ENCODE measurements at regions not wholly inside any gene's neighbourhood (a gene's known extent, or its start where the extent isn't known, plus 50 kb on each side); places are given as distances from the start of the nearest gene placed in this dataset.

DNA sequence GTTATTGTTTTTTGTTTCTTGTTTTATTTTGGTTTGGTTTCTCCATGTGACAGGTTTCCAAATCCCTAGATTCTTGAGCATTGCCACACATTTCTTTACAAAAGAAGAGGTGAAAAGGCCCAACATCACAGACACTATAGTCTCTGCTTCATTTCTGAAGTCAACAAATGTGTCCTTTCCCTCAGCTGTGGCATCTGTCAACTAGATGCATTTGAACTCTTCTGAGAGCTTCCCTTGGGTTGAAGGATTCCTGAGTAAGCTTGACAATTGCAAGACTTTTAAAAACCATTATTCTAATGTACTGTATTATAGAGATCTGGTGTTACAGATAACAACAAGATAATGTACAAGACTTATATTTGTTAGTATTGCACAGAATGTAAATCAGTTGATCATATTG lies 703.3 kb upstream of the PKDCC start:
- H3K4me3 ChIP-seq (replicated peaks in 1 of 3): no peak overlapping the region
- H3K9me3 ChIP-seq: no peaks in the 10 kb centered on the region
- no peaks in the 10 kb centered on the region for H3K36me3 ChIP-seq
- H3K27me3 ChIP-seq: no peaks in the 10 kb centered on the region
- H3K4me1 ChIP-seq: no peaks in the 10 kb centered on the region
- no peak for TF ChIP-seq POLR2A (IDR thresholded peaks at IDR 0.05)
- TF ChIP-seq, protein P1, sequence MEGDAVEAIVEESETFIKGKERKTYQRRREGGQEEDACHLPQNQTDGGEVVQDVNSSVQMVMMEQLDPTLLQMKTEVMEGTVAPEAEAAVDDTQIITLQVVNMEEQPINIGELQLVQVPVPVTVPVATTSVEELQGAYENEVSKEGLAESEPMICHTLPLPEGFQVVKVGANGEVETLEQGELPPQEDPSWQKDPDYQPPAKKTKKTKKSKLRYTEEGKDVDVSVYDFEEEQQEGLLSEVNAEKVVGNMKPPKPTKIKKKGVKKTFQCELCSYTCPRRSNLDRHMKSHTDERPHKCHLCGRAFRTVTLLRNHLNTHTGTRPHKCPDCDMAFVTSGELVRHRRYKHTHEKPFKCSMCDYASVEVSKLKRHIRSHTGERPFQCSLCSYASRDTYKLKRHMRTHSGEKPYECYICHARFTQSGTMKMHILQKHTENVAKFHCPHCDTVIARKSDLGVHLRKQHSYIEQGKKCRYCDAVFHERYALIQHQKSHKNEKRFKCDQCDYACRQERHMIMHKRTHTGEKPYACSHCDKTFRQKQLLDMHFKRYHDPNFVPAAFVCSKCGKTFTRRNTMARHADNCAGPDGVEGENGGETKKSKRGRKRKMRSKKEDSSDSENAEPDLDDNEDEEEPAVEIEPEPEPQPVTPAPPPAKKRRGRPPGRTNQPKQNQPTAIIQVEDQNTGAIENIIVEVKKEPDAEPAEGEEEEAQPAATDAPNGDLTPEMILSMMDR (IDR thresholded peaks at IDR 0.05): no peak
- intact Hi-C loops (cut with DNase I): no loop called here
- DNase-seq: no peak
- no peak overlapping the region for H3K27ac ChIP-seq

DNA sequence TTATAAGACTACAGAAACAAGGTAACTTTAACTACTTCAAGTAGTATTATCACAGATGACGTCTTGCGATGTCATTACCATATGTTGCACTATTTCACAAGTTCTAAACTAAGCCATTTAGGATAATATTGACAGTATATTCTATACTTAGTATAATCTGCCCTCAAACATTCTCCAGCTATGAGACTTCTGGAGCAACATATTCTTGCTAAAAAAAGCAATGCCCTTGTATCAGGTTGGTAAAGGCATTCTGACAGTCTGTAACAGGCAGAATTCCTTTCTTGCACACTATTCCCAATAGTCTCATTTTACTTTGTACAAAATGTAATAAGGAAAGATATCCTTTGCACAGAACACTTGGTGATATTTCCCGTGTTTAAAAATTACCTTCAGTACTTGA lies 694.8 kb upstream of the PKDCC start:
- 87 to 92% methylated on average over 3 of the region's 3 CpGs for WGBS, 2 donors
- TF ChIP-seq POLR2A (IDR thresholded peaks at IDR 0.05): no peak
- TF ChIP-seq, protein P1 (IDR thresholded peaks at IDR 0.05): no peak
- intact Hi-C loops (cut with DNase I): no loop called here
- Histone ChIP-seq H3K36me3 (no peaks in the 10 kb centered on the region), H3K27me3 (no peaks in the 10 kb centered on the region), H3K9me3 (no peaks in the 10 kb centered on the region), H3K4me3 (replicated peaks in 1 of 3) (no peak overlapping the region), H3K4me1 (no peaks in the 10 kb centered on the region), H3K27ac (no peak overlapping the region)
- no peak for DNase-seq

DNA sequence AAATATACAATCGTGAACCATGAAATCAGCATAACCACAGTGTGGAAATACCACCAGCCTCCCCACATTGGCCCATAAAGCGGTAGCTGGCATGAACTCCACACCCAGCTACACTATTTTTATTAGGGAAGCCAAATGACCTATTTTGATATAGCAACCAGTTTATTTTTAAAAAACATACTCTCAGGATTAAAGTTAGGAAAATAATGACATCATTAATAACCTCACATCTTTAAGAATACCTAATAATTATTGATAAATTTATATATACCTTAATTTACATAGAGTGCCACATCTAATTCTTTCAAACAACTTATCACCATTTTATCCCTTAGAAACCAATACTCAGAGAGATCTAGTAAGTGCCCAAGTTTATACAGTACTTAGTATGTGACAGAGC lies 692.0 kb upstream of the PKDCC start:
- 89 to 92% methylated on average over 2 of the region's 2 CpGs for WGBS, 2 donors
- Histone ChIP-seq H3K27ac (no peak overlapping the region), H3K36me3 (no peaks in the 10 kb centered on the region), H3K27me3 (no peaks in the 10 kb centered on the region), H3K4me3 (replicated peaks in 1 of 3) (no peak overlapping the region), H3K9me3 (no peaks in the 10 kb centered on the region), H3K4me1 (no peaks in the 10 kb centered on the region)
- no peak for DNase-seq
- intact Hi-C loops (cut with DNase I): no loop called here
- TF ChIP-seq, protein P1 (IDR thresholded peaks at IDR 0.05): no peak

DNA sequence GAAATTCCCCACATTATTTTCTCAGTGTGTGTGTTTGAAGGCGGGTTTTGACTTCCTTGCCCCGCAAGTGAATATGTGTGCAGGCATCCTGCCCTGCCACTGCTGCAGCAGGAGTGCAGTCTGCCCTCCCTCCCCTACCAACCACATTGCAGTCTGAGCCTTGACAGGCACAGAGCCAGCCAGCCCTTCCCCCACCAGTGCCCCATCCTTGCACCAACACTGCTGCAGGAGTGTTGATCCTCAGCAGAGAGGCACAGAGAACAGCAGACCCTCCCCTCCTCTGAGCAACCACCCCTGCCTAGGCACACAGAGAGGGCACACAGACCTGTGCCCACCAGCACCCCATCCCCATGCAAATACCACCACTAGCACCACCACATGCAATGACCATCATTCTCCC lies 683.0 kb upstream of the PKDCC start:
- intact Hi-C loops (cut with DNase I): no loop called here
- H3K36me3 ChIP-seq: no peaks in the 10 kb centered on the region
- no peaks in the 10 kb centered on the region for H3K9me3 ChIP-seq
- no peak overlapping the region for H3K27ac ChIP-seq
- WGBS, 2 donors: 50 to 83% methylated on average over 1 to 2 of the region's 2 CpGs
- H3K27me3 ChIP-seq: no peaks in the 10 kb centered on the region
- no peaks in the 10 kb centered on the region for H3K4me1 ChIP-seq
- no peak overlapping the region for H3K4me3 ChIP-seq (replicated peaks in 1 of 3)
- DNase-seq: no peak
- no peak for TF ChIP-seq POLR2A (IDR thresholded peaks at IDR 0.05)
- TF ChIP-seq, protein P1 (IDR thresholded peaks at IDR 0.05): no peak

DNA sequence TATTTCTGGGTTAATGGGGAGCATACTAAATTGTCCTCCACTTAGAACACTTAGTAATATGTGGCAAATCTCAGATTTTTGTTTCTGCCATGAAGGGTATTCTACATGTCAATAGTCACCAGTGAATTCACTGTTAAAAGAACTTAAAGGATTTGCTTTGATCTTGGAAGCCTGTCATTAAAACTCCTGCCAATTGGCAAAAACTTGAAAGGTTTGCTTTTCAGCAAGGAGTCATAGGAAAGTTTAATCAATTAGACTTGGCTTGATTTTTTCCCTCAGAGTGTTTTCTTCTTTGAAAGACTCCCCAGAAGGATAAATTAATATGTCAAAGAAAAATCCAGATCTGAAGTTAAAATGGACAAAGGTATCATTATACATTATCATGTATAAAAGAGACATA lies 671.9 kb upstream of the PKDCC start:
- intact Hi-C loops (cut with DNase I): no loop called here

More for the DNA sequence above, 671.9 kb upstream of the PKDCC start:
- H3K27ac ChIP-seq: no peak overlapping the region
- H3K36me3 ChIP-seq: no peaks in the 10 kb centered on the region
- no peaks in the 10 kb centered on the region for H3K9me3 ChIP-seq
- TF ChIP-seq, protein P1 (IDR thresholded peaks at IDR 0.05): no peak
- TF ChIP-seq POLR2A (IDR thresholded peaks at IDR 0.05): no peak
- no peak overlapping the region for H3K4me3 ChIP-seq (replicated peaks in 1 of 3)
- DNase-seq: no peak
- H3K4me1 ChIP-seq: peaks cover 12 to 27% of the 10 kb centered on the region in 2 donors
- no peaks in the 10 kb centered on the region for H3K27me3 ChIP-seq

All from thyroid gland (tissue), 4 donors.